Glutamatergic neuron (in vitro differentiated cells): ENCODE measurements at regions not wholly inside any gene's neighbourhood (a gene's known extent, or its start where the extent isn't known, plus 50 kb on each side); places are given as distances from the start of the nearest gene placed in this dataset.

Experiments used
- DNase-seq: peaks from one replicate; pipeline ENCODE4 v3.0.0; 2022
- H3K27ac Mint-ChIP-seq: one replicate; pipeline ENCODE4 v1.8.0; 2020; ENCODE audit warnings: mild to moderate bottlenecking, mixed read lengths, inconsistent platforms; ENCODE audit not compliant: unreplicated experiment
- H3K27me3 Mint-ChIP-seq: one replicate; pipeline ENCODE4 v1.8.0; 2020; ENCODE audit warnings: mild to moderate bottlenecking, moderate library complexity, mixed read lengths, inconsistent platforms; ENCODE audit not compliant: unreplicated experiment
- H3K36me3 Mint-ChIP-seq: one replicate; pipeline ENCODE4 v1.8.0; 2020; ENCODE audit warnings: mild to moderate bottlenecking, mixed read lengths, inconsistent platforms; ENCODE audit not compliant: unreplicated experiment
- H3K4me1 Mint-ChIP-seq: one replicate; pipeline ENCODE4 v1.8.0; 2020; ENCODE audit warnings: mild to moderate bottlenecking, low read depth, mixed read lengths, inconsistent platforms; ENCODE audit not compliant: unreplicated experiment
- H3K4me3 Mint-ChIP-seq: one replicate; pipeline ENCODE4 v1.8.0; 2020; ENCODE audit warnings: mild to moderate bottlenecking, mixed read lengths, inconsistent platforms; ENCODE audit not compliant: unreplicated experiment
- H3K9me3 Mint-ChIP-seq: one replicate; pipeline ENCODE4 v1.8.0; 2020; ENCODE audit warnings: mild to moderate bottlenecking, moderate library complexity, mixed read lengths, inconsistent platforms; ENCODE audit not compliant: unreplicated experiment
- TF ChIP-seq, protein P1 (sequence below): fragments of 200-600 bp; sonication (generic); IDR thresholded peaks from one replicate; pipeline ENCODE4 v1.5.0; 2021; ENCODE audit not compliant: partially characterized antibody, unreplicated experiment

DNA sequence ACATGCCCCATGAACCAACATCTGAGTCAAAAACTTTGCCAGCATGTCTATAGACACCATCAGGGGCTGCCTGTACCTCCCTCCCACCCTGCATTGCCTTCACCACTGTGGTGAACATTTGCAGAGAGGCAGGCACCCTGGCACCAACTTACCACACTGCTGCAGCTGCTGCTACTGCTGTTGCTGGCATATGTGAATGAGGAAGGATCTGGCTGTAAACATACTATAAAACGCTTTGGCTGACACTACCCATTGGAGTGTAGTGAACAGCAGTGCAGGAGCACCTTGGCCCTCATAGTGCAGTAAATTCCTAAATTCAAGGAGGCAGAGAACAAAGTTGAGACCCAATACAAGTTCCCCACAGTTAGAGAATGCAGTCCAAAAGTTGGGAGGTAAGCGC, 90.6 kb upstream of the SPIN4 start:
- H3K4me3 Mint-ChIP-seq = no peak overlapping the region
- DNase-seq = no peak
- H3K4me1 Mint-ChIP-seq = no peaks in the 10 kb centered on the region
- TF ChIP-seq, protein P1, sequence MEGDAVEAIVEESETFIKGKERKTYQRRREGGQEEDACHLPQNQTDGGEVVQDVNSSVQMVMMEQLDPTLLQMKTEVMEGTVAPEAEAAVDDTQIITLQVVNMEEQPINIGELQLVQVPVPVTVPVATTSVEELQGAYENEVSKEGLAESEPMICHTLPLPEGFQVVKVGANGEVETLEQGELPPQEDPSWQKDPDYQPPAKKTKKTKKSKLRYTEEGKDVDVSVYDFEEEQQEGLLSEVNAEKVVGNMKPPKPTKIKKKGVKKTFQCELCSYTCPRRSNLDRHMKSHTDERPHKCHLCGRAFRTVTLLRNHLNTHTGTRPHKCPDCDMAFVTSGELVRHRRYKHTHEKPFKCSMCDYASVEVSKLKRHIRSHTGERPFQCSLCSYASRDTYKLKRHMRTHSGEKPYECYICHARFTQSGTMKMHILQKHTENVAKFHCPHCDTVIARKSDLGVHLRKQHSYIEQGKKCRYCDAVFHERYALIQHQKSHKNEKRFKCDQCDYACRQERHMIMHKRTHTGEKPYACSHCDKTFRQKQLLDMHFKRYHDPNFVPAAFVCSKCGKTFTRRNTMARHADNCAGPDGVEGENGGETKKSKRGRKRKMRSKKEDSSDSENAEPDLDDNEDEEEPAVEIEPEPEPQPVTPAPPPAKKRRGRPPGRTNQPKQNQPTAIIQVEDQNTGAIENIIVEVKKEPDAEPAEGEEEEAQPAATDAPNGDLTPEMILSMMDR = no peak
- H3K9me3 Mint-ChIP-seq = no peaks in the 10 kb centered on the region
- no peak overlapping the region for H3K27ac Mint-ChIP-seq
- no peaks in the 10 kb centered on the region for H3K36me3 Mint-ChIP-seq
- no peaks in the 10 kb centered on the region for H3K27me3 Mint-ChIP-seq

DNA sequence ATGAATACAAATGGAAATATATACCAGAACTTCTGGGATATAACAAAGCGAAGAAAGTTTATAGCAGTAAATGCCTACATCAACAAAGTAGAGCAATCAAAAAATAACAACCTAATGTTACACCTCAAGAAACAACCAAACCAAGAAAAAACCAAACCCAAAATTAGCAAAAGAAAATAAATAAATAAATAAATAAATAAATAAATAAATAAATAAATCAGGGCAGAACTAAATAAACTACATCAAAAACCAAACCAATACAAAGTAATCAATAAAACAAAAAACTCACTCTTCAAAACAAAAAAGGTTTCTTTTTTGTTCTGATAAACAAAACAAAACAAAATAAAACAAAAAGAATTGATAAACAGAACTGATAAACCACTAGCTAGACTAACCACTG, 88.4 kb upstream of the SPIN4 start:
- Mint-ChIP-seq H3K27me3 (no peaks in the 10 kb centered on the region), H3K4me3 (no peak overlapping the region), H3K27ac (no peak overlapping the region), H3K4me1 (no peaks in the 10 kb centered on the region), H3K36me3 (no peaks in the 10 kb centered on the region), H3K9me3 (no peaks in the 10 kb centered on the region)
- TF ChIP-seq, protein P1 = no peak
- DNase-seq = no peak

DNA sequence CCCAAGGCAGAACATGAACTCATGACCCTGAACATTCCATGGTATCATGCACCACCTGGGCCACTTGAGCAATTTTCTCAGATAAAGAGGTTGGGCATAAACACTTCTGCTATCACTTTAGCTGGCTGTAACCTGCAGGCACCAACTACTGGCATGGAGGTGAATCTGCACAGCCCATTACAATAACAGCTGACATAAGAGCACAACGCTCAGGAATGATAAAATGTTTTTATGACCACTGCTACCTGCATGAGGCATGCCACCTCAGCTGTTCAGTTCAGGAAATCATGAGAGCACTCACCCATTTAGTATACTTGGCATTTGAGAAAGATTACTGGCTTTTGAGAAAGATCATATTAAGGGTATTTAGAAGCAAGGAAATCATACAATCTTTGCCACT, 85.7 kb upstream of the SPIN4 start:
- Mint-ChIP-seq H3K27ac (no peak overlapping the region), H3K36me3 (no peaks in the 10 kb centered on the region), H3K9me3 (no peaks in the 10 kb centered on the region), H3K27me3 (no peaks in the 10 kb centered on the region), H3K4me3 (no peak overlapping the region), H3K4me1 (no peaks in the 10 kb centered on the region)
- TF ChIP-seq, protein P1 = no peak
- no peak for DNase-seq

DNA sequence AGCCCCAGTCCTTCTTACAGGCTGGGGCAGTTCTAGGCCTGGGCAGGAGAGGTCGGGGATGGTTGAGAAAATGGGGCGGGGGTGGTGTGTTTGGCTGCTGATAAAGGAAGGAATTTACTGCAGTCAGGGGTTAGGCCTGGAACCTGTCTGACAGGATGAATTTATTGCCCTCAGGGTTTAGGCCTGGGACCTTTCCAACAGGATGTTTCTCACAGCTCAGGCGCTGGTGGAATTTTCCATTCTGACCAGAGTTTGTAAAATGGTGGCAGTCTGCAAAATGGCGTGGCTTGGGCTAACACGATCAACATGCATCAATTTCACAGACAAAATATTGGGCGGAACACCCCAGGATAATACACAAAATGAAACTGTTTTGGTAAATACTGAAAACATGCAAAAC, 83.5 kb upstream of the SPIN4 start:
- no peak for DNase-seq
- Mint-ChIP-seq H3K27me3 (no peaks in the 10 kb centered on the region), H3K4me3 (no peak overlapping the region), H3K4me1 (no peaks in the 10 kb centered on the region), H3K27ac (no peak overlapping the region), H3K9me3 (no peaks in the 10 kb centered on the region), H3K36me3 (no peaks in the 10 kb centered on the region)
- TF ChIP-seq, protein P1 = no peak

DNA sequence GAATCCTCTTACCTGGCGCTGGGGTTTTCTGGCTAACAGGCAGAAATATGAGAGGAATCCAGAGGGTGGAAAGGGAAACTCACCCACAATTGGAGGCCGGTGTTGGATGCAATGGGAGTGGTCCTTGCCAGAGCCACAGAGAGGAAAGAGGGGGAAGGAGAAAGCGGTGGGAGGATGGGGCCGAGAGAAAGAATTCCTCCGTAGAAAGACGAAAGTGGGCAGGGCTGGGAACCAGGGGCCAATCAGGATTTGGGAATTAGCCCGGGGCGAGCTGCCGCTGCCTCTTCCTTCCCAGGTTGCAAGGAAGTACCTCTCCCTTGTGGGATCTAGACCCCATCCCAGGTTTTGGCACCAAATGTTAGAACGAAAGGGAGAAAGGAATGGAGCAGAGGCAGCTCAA, 83.1 kb upstream of the SPIN4 start:
- no peak overlapping the region for H3K4me3 Mint-ChIP-seq
- H3K27me3 Mint-ChIP-seq = no peaks in the 10 kb centered on the region
- H3K27ac Mint-ChIP-seq = no peak overlapping the region
- TF ChIP-seq, protein P1 = no peak
- no peak for DNase-seq
- H3K9me3 Mint-ChIP-seq = no peaks in the 10 kb centered on the region
- no peaks in the 10 kb centered on the region for H3K36me3 Mint-ChIP-seq
- H3K4me1 Mint-ChIP-seq = no peaks in the 10 kb centered on the region
